IMR-90 (cell line): ENCODE measurements at regions not wholly inside any gene's neighbourhood (a gene's known extent, or its start where the extent isn't known, plus 50 kb on each side); places are given as distances from the start of the nearest gene placed in this dataset.

ENCODE experiments used
- ATAC-seq: fragments of 200-7000 bp; cut with Tn5 transposase; 2 replicates; pipeline ENCODE4 v1.9.1; 2020; ENCODE audit warnings: low read depth, mild to moderate bottlenecking, moderate library complexity
- BruUV-seq: library from RNA; stranded (reverse); fragments of 400-500 nt; replicated peaks from 2 replicates; lab custom pipeline; 2021; lab: Mats Ljungman, UMichigan
- CTCF ChIA-PET: fragments of 300-600 bp; formaldehyde crosslinking; extraction: SDS; loops from one replicate; lab custom pipeline; 2021; ENCODE audit warnings: antibody characterized with exemption; lab: Yijun Ruan, JAX
- POLR2A ChIA-PET: fragments of 300-600 bp; sonication (Branson Sonifier 250); formaldehyde crosslinking; loops from one replicate; lab custom pipeline; 2022; ENCODE audit warnings: antibody characterized with exemption; ENCODE audit not compliant: unreplicated experiment; lab: Charles Lee
- DNase-seq: peaks from one replicate; pipeline ENCODE4 v3.0.0; 2013
- H2AFZ ChIP-seq: replicated peaks from 2 replicates; pipeline ENCODE3; 2013; ENCODE audit warnings: low read length, mild to moderate bottlenecking; ENCODE audit not compliant: poor library complexity
- H2AK5ac ChIP-seq: 2 replicates; pipeline ENCODE4 v1.6.1; 2013; ENCODE audit warnings: low read depth, low read length, inconsistent platforms
- H2AK9ac ChIP-seq: replicated peaks from 2 replicates; pipeline ENCODE3; 2013; ENCODE audit warnings: mild to moderate bottlenecking, low read depth, low read length, moderate library complexity; ENCODE audit not compliant: poor library complexity
- H2BK120ac ChIP-seq: 2 replicates; pipeline ENCODE4 v1.6.1; 2013; ENCODE audit warnings: low read depth, low read length, inconsistent platforms
- H2BK15ac ChIP-seq: 3 replicates; pipeline ENCODE4 v1.6.1; 2013; ENCODE audit warnings: low read depth, low read length, inconsistent platforms
- H2BK20ac ChIP-seq: 2 replicates; pipeline ENCODE4 v1.6.1; 2013; ENCODE audit warnings: low read depth, mild to moderate bottlenecking, inconsistent platforms, low read length, moderate library complexity
- H2BK5ac ChIP-seq: 2 replicates; pipeline ENCODE4 v1.6.1; 2013; ENCODE audit warnings: mild to moderate bottlenecking, low read depth, low read length, inconsistent platforms; ENCODE audit not compliant: poor library complexity, severe bottlenecking
- H3K14ac ChIP-seq: replicated peaks from 2 replicates; pipeline ENCODE4 v1.6.1; 2013; ENCODE audit warnings: low read depth, low read length, inconsistent platforms
- H3K18ac ChIP-seq: 2 replicates; pipeline ENCODE4 v1.6.1; 2013; ENCODE audit warnings: low read depth, low read length, control low read depth
- H3K23ac ChIP-seq: 2 replicates; pipeline ENCODE4 v1.6.1; 2013; ENCODE audit warnings: low read depth, low read length, inconsistent platforms
- H3K27ac ChIP-seq: 2 replicates; pipeline ENCODE4 v1.5.1; 2013; ENCODE audit warnings: mild to moderate bottlenecking, control low read depth, low read length; ENCODE audit not compliant: insufficient read depth
- H3K27me3 ChIP-seq: 2 replicates; pipeline ENCODE4 v1.6.1; 2013; ENCODE audit warnings: low read length; ENCODE audit not compliant: control insufficient read depth, insufficient read depth
- H3K36me3 ChIP-seq: 2 replicates; pipeline ENCODE4 v1.6.1; 2013; ENCODE audit warnings: low read length, mixed read lengths; ENCODE audit not compliant: control insufficient read depth, insufficient read depth
- H3K4ac ChIP-seq: 2 replicates; pipeline ENCODE4 v1.6.1; 2013; ENCODE audit warnings: low read depth, low read length, inconsistent platforms
- H3K4me1 ChIP-seq: 2 replicates; pipeline ENCODE4 v1.6.1; 2013; ENCODE audit warnings: low read length, mixed read lengths; ENCODE audit not compliant: control insufficient read depth, insufficient read depth
- H3K4me2 ChIP-seq: 2 replicates; pipeline ENCODE4 v1.6.1; 2013; ENCODE audit warnings: low read depth, mild to moderate bottlenecking, control low read depth, low read length, moderate library complexity
- H3K4me3 ChIP-seq: 2 replicates; pipeline ENCODE4 v1.5.1; 2013; ENCODE audit warnings: low read depth, mild to moderate bottlenecking, control low read depth, low read length, moderate library complexity; ENCODE audit not compliant: insufficient read depth
- H3K56ac ChIP-seq: 2 replicates; pipeline ENCODE4 v1.6.1; 2013; ENCODE audit warnings: low read length, inconsistent platforms; ENCODE audit not compliant: insufficient read depth; ENCODE audit errors: extremely low read depth
- H3K79me1 ChIP-seq, 2 experiments: 2 replicates each; pipeline ENCODE4 v1.6.1; 2013; ENCODE audit warnings: low read length in 2 of 2, inconsistent platforms in 1 of 2, low read depth in 1 of 2
- H3K9ac ChIP-seq: 2 replicates; pipeline ENCODE4 v1.6.1; 2013; ENCODE audit warnings: low read depth, low read length, control low read depth
- H3K9me1 ChIP-seq: 2 replicates; pipeline ENCODE4 v1.6.1; 2013; ENCODE audit warnings: low read length, inconsistent platforms; ENCODE audit not compliant: insufficient read depth
- H3K9me3 ChIP-seq: 2 replicates; pipeline ENCODE4 v1.6.1; 2013; ENCODE audit warnings: low read length; ENCODE audit not compliant: control insufficient read depth, insufficient read depth
- H4K20me1 ChIP-seq: 2 replicates; pipeline ENCODE4 v1.6.1; 2013; ENCODE audit warnings: low read length, inconsistent platforms; ENCODE audit not compliant: insufficient read depth
- H4K5ac ChIP-seq: 2 replicates; pipeline ENCODE4 v1.6.1; 2013; ENCODE audit warnings: mild to moderate bottlenecking, low read depth, low read length, control low read depth
- H4K8ac ChIP-seq, 2 experiments: 2 replicates each; pipeline ENCODE4 v1.6.1; 2013; ENCODE audit warnings: low read depth in 2 of 2, low read length in 2 of 2, control low read depth in 1 of 2, inconsistent platforms in 1 of 2
- H4K91ac ChIP-seq: 2 replicates; pipeline ENCODE4 v1.6.1; 2013; ENCODE audit warnings: low read depth, low read length, inconsistent platforms; ENCODE audit not compliant: insufficient read depth
- RAD21 ChIP-seq: IDR thresholded peaks from 2 replicates; pipeline ENCODE4 v1.6.1; 2012; ENCODE audit warnings: low read length, improper control_type of control experiment
- WGBS, 2 experiments: methylation state at CpG; one replicate each; pipeline versions ENCODE4 v1.1.5 to v1.1.7; 2013; ENCODE audit warnings: missing lambda C conversion rate in 2 of 2; ENCODE audit not compliant: insufficient read length in 1 of 2; ENCODE audit errors: extremely low coverage in 2 of 2; 5-methylcytosine and 5-hydroxymethylcytosine counted together
- dilution Hi-C: fragments of 300-500 bp; cut with HindIII; formaldehyde crosslinking; loops from one replicate; pipeline ENCODE4 v1.14.3; 2018; ENCODE audit warnings: low sequenced_read_pairs; ENCODE audit not compliant: unreplicated experiment
- in situ Hi-C: fragments of 300-500 bp; cut with MboI; formaldehyde crosslinking; loops from 3 replicates; pipeline ENCODE4 v1.14.3; 2019; ENCODE audit warnings: low sequenced_read_pairs, inconsistent platforms, mixed read lengths
- intact Hi-C: fragments of 100-400 bp; cut with micrococcal nuclease; formaldehyde crosslinking; loops from 2 replicates; pipeline ENCODE4 v1.10.0; 2022

- Histone ChIP-seq H2BK20ac (no peak overlapping the region), H4K8ac (no peak overlapping the region), H3K4me1 (no peaks in the 10 kb centered on the region; the same call in 1 of the 2 replicates), H3K56ac (no peak overlapping the region), H2AK9ac (no peak overlapping the region), H3K9me3 (peaks cover 2% of the 10 kb centered on the region), H3K9me1 (no peaks in the 10 kb centered on the region; the same call in 1 of the 2 replicates), H3K23ac (no peak overlapping the region), H3K27ac (no peak overlapping the region), H3K36me3 (no peaks in the 10 kb centered on the region), H3K4me3 (no peak overlapping the region), H3K79me1 (no peaks in the 10 kb centered on the region), H2AFZ (no peak overlapping the region), H4K20me1 (no peaks in the 10 kb centered on the region), H3K27me3 (peaks cover 74% of the 10 kb centered on the region), H2AK5ac (no peak overlapping the region), H2BK120ac (no peak overlapping the region), H3K4me2 (no peak overlapping the region), H3K14ac (no peak overlapping the region), H3K18ac (no peak overlapping the region), H4K91ac (no peak overlapping the region), H3K4ac (no peak overlapping the region), H2BK15ac (no peak overlapping the region), H3K9ac (no peak overlapping the region), H4K5ac (no peak overlapping the region), H2BK5ac (no peak overlapping the region)
- DNase-seq (no peak), ATAC-seq (no peak)
- WGBS, 2 experiments: 61% methylated on average over 7 of the region's 11 CpGs; no CpG with 5 or more reads in 1 of the 2 experiments
- in situ Hi-C loops (no loop called here), intact Hi-C loops (loop anchor here (5.0 kb wide), 1 partner anchor 68 kb away; no protein-coding TSS in a partner anchor), dilution Hi-C loops (no loop called here)
- no peak for TF ChIP-seq RAD21
- no TSS peak for BruUV-seq
- ChIA-PET CTCF (no interaction called here), POLR2A (no interaction called here)
Measured at GRCh38 chr4:3874525-3875110, 108.4 kb downstream of the ADRA2C start.
